ENCODE measurements at regions not wholly inside any gene's neighbourhood (a gene's known extent, or its start where the extent isn't known, plus 50 kb on each side); places are given as distances from the start of the nearest gene placed in this dataset.
"Not testable (repeated sequence)": the region's sequence is repeated elsewhere in the genome, so short reads cannot be mapped to it uniquely, and the experiment has no call there.

DNA sequence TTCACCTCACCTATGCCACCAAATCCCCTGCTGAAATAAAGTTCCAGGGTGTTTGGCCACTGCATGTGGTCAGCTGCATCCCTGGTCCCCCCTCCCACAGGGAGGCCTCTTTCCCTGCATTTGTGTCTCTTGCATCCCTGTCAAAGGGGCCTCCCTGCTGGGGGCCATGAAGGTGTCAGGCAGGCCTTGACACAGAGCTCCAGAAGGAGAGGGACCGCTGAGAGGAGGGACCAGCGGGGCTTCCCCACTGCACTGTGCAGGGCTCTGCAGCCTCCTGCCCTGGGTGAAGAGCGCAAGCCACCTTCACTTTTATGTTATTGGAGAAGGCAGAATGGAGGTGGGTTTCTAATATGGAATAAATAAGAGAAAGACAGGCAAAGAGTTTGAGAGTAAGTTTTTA lies 230.2 kb downstream of the ANKRD30B start:
- Histone ChIP-seq H3K4me3 (ENCODE audit: low read length in 2 of 2) (no peak overlapping the region), H3K9me3 (ENCODE audit: control insufficient read depth in 1 of 2, low read length in 2 of 2) (no peaks in the 10 kb centered on the region), H3K27ac (ENCODE audit: low read depth, low read length) (no peak overlapping the region), H3K36me3 (ENCODE audit: insufficient read depth, low read length) (no peaks in the 10 kb centered on the region), H3K4me1 (ENCODE audit: insufficient read depth, low read length) (no peaks in the 10 kb centered on the region), H3K27me3 (ENCODE audit: insufficient read depth, low read length) (no peaks in the 10 kb centered on the region)
- Mint-ChIP-seq H3K36me3 (no peaks in the 10 kb centered on the region), H3K9me3 (peaks cover 0 to 3% (median 0%) of the 10 kb centered on the region in 8 donors), H3K4me1 (no peaks in the 10 kb centered on the region), H3K27ac (no peak overlapping the region), H3K27me3 (peaks cover 2 to 5% of the 10 kb centered on the region in 2 donors), H3K4me3 (no peak overlapping the region)
- CTCF ChIA-PET (ENCODE audit: partially characterized antibody): no interaction called here
- no peak for DNase-seq
- POLR2A ChIA-PET (ENCODE audit: partially characterized antibody): no interaction called here
- intact Hi-C loops (cut with micrococcal nuclease): no loop called here

DNA sequence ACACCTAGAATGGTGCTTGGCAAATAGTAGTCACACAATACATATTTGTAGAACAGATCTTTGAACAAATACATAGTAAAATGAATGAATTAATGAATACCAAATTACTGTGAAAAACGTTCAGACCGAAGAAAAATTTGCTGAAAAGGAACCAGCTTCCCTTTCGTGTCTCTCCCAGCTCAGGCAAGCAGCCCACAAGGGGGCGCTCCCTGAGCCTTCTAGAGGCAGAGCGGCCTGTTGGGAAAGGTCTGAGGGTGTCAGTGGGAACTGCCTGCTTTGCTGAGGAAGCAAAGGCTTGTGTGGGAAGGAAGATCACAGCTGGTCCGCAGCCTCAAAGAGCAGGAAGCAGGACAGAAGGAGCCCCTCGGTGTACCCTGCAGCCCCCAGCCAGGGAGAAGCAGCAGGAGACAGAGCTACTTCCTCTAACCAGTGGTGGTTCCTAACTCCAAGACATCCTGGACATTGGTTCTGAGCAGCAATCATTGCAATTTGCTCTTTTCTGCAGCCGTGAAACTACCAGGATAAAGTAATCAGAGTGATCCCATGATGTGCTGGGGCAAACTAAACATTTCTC lies 231.1 kb downstream of the ANKRD30B start:
- no peaks in the 10 kb centered on the region for H3K27me3 ChIP-seq (ENCODE audit: insufficient read depth, low read length)
- H3K4me1 ChIP-seq (ENCODE audit: insufficient read depth, low read length): no peaks in the 10 kb centered on the region
- intact Hi-C loops (cut with micrococcal nuclease): no loop called here
- CTCF ChIA-PET (ENCODE audit: partially characterized antibody): no interaction called here
- no peak overlapping the region for H3K4me3 Mint-ChIP-seq
- H3K36me3 ChIP-seq (ENCODE audit: insufficient read depth, low read length): no peaks in the 10 kb centered on the region
- no peak overlapping the region for H3K27ac ChIP-seq (ENCODE audit: low read depth, low read length)
- peaks cover 0 to 3% (median 0%) of the 10 kb centered on the region in 8 donors for H3K9me3 Mint-ChIP-seq
- no peak overlapping the region for H3K4me3 ChIP-seq (ENCODE audit: low read length in 2 of 2)
- no peaks in the 10 kb centered on the region for H3K4me1 Mint-ChIP-seq
- no peaks in the 10 kb centered on the region for H3K36me3 Mint-ChIP-seq
- H3K27ac Mint-ChIP-seq: no peak overlapping the region
- POLR2A ChIA-PET (ENCODE audit: partially characterized antibody): no interaction called here
- DNase-seq: no peak
- peaks cover 2 to 4% of the 10 kb centered on the region in 2 donors for H3K27me3 Mint-ChIP-seq
- no peaks in the 10 kb centered on the region for H3K9me3 ChIP-seq (ENCODE audit: control insufficient read depth in 1 of 2, low read length in 2 of 2)

DNA sequence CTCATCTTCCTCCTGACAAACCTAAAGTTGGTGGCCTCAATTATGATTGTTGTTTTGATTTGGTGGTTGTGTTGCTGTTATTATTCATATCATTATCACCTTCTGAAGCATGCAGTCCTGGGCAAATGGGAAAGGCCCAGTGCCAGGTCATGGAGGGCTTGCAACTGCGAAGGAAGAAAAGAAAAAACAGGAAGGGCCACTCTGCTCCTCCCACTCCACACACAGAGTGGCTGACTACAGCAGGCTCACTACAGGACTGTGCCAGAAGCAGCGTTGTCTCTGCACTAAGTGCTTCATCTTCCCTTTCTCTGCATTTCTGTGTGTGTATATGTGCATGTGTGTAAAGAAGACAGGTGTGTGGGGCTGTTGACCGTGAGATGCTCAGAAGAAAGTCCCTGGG lies 231.9 kb downstream of the ANKRD30B start:
- no peaks in the 10 kb centered on the region for H3K36me3 ChIP-seq (ENCODE audit: insufficient read depth, low read length)
- H3K36me3 Mint-ChIP-seq: no peaks in the 10 kb centered on the region
- H3K4me1 Mint-ChIP-seq: no peaks in the 10 kb centered on the region
- peaks cover 2 to 4% of the 10 kb centered on the region in 2 donors for H3K27me3 Mint-ChIP-seq
- intact Hi-C loops (cut with micrococcal nuclease): no loop called here
- H3K4me3 Mint-ChIP-seq: no peak overlapping the region
- no peaks in the 10 kb centered on the region for H3K27me3 ChIP-seq (ENCODE audit: insufficient read depth, low read length)
- no peaks in the 10 kb centered on the region for H3K4me1 ChIP-seq (ENCODE audit: insufficient read depth, low read length)
- no peak for DNase-seq
- no peaks in the 10 kb centered on the region for H3K9me3 Mint-ChIP-seq
- peak overlapping the region in 1 of 7 donors; percentile 37 for H3K27ac Mint-ChIP-seq
- no peaks in the 10 kb centered on the region for H3K9me3 ChIP-seq (ENCODE audit: control insufficient read depth in 1 of 2, low read length in 2 of 2)
- H3K27ac ChIP-seq (ENCODE audit: low read depth, low read length): no peak overlapping the region
- POLR2A ChIA-PET (ENCODE audit: partially characterized antibody): no interaction called here
- no peak overlapping the region for H3K4me3 ChIP-seq (ENCODE audit: low read length in 2 of 2)
- CTCF ChIA-PET (ENCODE audit: partially characterized antibody): no interaction called here

DNA sequence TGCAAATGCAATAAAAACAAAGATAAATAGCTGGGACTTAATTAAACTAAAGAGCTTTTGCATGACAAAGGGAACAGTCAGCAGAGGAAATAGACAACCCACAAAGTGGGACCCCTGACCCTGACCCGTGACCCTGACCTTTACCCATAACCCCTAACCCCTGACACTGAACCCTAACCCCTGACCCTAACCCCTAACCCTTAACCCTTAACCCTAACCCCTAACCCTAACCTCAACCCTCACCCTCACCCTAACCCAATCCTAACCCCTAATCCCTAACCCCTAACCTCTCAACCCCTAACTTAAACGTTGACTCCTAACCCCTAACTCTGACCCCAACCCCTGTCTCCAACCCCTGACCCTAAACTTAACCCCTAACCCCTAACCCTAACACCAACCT lies 236.6 kb downstream of the ANKRD30B start:
- POLR2A ChIA-PET (ENCODE audit: partially characterized antibody); H3K27me3 Mint-ChIP-seq; H3K9me3 ChIP-seq (ENCODE audit: control insufficient read depth in 1 of 2, low read length in 2 of 2); H3K4me3 Mint-ChIP-seq; H3K27me3 ChIP-seq (ENCODE audit: insufficient read depth, low read length); H3K9me3 Mint-ChIP-seq; DNase-seq; H3K27ac ChIP-seq (ENCODE audit: low read depth, low read length); intact Hi-C loops (cut with micrococcal nuclease); H3K36me3 Mint-ChIP-seq; H3K4me3 ChIP-seq (ENCODE audit: low read length in 2 of 2); CTCF ChIA-PET (ENCODE audit: partially characterized antibody); H3K36me3 ChIP-seq (ENCODE audit: insufficient read depth, low read length); H3K4me1 ChIP-seq (ENCODE audit: insufficient read depth, low read length); H3K4me1 Mint-ChIP-seq; H3K27ac Mint-ChIP-seq: not testable (repeated sequence)

DNA sequence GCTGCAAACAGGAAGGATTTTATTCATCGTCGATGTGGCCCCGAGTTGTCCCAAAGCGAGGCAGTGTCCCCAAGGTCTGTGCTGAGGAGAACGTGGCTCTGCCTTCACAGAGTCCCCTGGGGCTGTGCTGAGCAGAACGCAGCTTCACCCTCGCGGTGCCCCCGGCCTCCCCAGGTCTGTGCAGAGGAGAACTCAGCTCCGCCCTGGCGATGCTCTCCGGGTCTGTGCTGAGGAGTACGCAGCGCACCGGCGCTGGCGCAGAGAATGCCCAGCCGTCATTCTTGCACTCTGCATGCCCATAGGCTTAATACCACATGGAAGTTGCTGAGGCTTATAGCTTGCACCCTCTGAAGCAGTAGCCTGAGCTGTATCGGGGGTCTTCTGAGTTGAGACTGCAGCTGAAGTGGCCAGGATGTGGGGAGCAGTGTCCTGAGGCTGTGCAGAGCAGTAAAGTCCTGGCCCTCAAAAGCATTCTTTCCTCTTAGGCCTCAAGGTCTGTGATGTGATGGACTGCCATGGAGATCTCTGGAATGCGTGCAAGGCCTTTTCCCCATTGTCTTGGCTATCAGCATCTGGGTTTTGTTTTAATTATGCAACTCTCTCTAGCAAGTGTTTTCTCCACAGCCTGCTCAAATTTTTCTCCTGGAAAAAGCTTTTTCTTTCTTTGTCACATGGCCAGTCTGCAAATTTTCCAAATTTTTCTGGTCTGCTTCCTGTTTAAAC lies 237.5 kb downstream of the ANKRD30B start:
- H3K4me1 ChIP-seq (ENCODE audit: insufficient read depth, low read length); H3K36me3 ChIP-seq (ENCODE audit: insufficient read depth, low read length); H3K27ac Mint-ChIP-seq; H3K4me3 ChIP-seq (ENCODE audit: low read length in 2 of 2); CTCF ChIA-PET (ENCODE audit: partially characterized antibody); H3K9me3 Mint-ChIP-seq; H3K4me3 Mint-ChIP-seq; POLR2A ChIA-PET (ENCODE audit: partially characterized antibody); H3K36me3 Mint-ChIP-seq; intact Hi-C loops (cut with micrococcal nuclease); H3K27ac ChIP-seq (ENCODE audit: low read depth, low read length); H3K4me1 Mint-ChIP-seq; H3K27me3 Mint-ChIP-seq; DNase-seq; H3K9me3 ChIP-seq (ENCODE audit: control insufficient read depth in 1 of 2, low read length in 2 of 2); H3K27me3 ChIP-seq (ENCODE audit: insufficient read depth, low read length): not testable (repeated sequence)

DNA sequence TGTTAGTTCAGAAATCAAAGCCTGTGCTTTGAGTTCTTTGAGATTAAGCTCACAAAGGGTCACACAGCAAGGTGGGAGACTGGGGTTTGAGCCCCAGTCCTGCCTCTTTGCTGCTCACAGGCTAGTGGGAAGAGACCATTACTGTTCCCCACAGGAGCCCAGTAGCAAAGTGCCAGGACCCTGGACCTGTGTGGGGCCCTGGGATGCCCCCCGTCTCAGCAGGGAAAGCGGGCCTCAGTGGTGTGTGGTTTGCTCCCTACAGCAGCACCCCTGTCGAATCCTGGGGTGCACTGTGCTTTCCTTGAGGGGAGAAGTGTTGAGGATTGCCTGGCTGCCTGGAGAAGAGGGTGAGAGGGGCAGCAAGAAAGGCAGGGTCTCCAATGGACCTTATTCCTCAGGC lies 239.4 kb downstream of the ANKRD30B start:
- H3K27ac ChIP-seq (ENCODE audit: low read depth, low read length); intact Hi-C loops (cut with micrococcal nuclease); H3K4me3 ChIP-seq (ENCODE audit: low read length in 2 of 2); H3K9me3 ChIP-seq (ENCODE audit: control insufficient read depth in 1 of 2, low read length in 2 of 2); CTCF ChIA-PET (ENCODE audit: partially characterized antibody); H3K9me3 Mint-ChIP-seq; H3K4me3 Mint-ChIP-seq; DNase-seq; H3K27me3 ChIP-seq (ENCODE audit: insufficient read depth, low read length); H3K27ac Mint-ChIP-seq; H3K4me1 ChIP-seq (ENCODE audit: insufficient read depth, low read length); POLR2A ChIA-PET (ENCODE audit: partially characterized antibody); H3K36me3 Mint-ChIP-seq; H3K27me3 Mint-ChIP-seq; H3K4me1 Mint-ChIP-seq; H3K36me3 ChIP-seq (ENCODE audit: insufficient read depth, low read length): not testable (repeated sequence)

DNA sequence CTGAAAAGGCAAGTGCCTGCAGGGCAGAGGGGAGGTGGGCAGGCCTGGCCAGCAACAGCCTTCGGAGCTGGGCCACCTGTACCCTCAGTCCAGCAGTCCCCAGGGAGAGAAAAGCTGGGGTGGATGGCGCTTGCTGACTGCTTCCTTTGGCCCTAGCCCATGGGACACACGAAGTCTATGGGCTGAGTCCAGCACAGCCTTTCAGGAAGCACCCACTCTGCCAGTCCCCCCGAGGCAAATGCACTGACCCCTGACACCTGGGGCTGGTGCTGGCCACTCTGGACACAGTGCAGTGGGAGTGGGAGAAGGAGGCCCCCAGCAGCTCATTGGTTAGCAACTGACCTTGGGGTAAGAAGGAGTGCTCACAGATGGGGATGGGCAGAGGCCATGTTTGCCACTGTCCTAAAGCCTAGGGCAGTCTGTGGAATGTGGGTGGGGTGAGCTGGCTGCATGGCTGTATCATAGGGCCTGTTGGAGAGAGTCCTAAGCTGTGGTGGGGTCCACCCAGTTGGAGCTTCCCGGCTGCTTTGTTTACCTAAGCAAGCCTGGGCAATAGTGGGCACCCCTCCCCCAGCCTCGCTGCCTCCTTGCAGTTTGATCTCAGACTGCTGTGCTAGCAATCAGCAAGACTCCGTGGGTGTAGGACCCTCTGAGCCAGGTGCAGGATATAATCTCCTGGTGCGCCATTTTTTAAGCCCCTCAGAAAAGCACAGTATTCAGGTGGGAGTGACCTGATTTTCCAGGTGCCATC lies 240.2 kb downstream of the ANKRD30B start:
- H3K27ac ChIP-seq (ENCODE audit: low read depth, low read length); H3K4me3 ChIP-seq (ENCODE audit: low read length in 2 of 2); H3K36me3 Mint-ChIP-seq; H3K4me3 Mint-ChIP-seq; H3K4me1 ChIP-seq (ENCODE audit: insufficient read depth, low read length); intact Hi-C loops (cut with micrococcal nuclease); H3K27me3 Mint-ChIP-seq; H3K36me3 ChIP-seq (ENCODE audit: insufficient read depth, low read length); DNase-seq; H3K27me3 ChIP-seq (ENCODE audit: insufficient read depth, low read length); CTCF ChIA-PET (ENCODE audit: partially characterized antibody); H3K4me1 Mint-ChIP-seq; POLR2A ChIA-PET (ENCODE audit: partially characterized antibody); H3K27ac Mint-ChIP-seq; H3K9me3 Mint-ChIP-seq; H3K9me3 ChIP-seq (ENCODE audit: control insufficient read depth in 1 of 2, low read length in 2 of 2): not testable (repeated sequence)
